ENCODE measurements at regions not wholly inside any gene's neighbourhood (a gene's known extent, or its start where the extent isn't known, plus 50 kb on each side); places are given as distances from the start of the nearest gene placed in this dataset.

DNA sequence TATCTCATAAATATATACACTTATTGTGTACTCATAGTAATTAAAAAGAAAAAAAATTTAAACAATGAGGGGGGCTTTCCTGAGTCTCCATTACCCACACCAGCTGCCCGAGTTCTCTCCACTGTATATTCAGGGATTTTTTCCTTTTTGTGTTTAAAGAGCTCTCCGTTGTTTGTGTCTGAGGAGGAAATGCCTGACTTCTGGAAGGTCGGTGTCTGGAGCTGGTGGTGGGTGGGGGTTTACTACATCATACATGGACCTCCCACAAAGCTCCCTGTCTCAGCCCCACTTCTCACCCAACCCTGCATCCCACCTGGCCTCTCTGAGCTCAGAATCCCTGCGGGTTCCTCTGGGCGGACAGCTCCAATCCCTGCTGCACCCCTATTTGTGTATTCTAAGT is 64.1 kb upstream of the ETV3 start:
- TF ChIP-seq, protein P1, sequence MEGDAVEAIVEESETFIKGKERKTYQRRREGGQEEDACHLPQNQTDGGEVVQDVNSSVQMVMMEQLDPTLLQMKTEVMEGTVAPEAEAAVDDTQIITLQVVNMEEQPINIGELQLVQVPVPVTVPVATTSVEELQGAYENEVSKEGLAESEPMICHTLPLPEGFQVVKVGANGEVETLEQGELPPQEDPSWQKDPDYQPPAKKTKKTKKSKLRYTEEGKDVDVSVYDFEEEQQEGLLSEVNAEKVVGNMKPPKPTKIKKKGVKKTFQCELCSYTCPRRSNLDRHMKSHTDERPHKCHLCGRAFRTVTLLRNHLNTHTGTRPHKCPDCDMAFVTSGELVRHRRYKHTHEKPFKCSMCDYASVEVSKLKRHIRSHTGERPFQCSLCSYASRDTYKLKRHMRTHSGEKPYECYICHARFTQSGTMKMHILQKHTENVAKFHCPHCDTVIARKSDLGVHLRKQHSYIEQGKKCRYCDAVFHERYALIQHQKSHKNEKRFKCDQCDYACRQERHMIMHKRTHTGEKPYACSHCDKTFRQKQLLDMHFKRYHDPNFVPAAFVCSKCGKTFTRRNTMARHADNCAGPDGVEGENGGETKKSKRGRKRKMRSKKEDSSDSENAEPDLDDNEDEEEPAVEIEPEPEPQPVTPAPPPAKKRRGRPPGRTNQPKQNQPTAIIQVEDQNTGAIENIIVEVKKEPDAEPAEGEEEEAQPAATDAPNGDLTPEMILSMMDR (conservative IDR thresholded peaks at IDR 0.05; ENCODE audit: low read length): no peak
- TF ChIP-seq EZH2phosphoT487 (IDR thresholded peaks at IDR 0.05; ENCODE audit: borderline replicate concordance): no peak

All from Loucy (cell line).